Breast epithelium (tissue), 3 donors: ENCODE measurements at regions not wholly inside any gene's neighbourhood (a gene's known extent, or its start where the extent isn't known, plus 50 kb on each side); places are given as distances from the start of the nearest gene placed in this dataset.

ENCODE experiments used
- CTCF ChIP-seq, 3 donors: fragments of 450-650 bp; IDR thresholded peaks; one replicate each; pipeline ENCODE4 v1.5.1; 2016 to 2017; ENCODE audit warnings: antibody characterized with exemption in 3 of 3, mild to moderate bottlenecking in 3 of 3, moderate library complexity in 3 of 3
- POLR2A ChIP-seq: fragments of 450-650 bp; IDR thresholded peaks from one replicate; pipeline ENCODE4 v1.6.1; 2016; ENCODE audit warnings: antibody characterized with exemption, mild to moderate bottlenecking, moderate library complexity
- POLR2AphosphoS5 ChIP-seq, 3 donors: sonication (generic); formaldehyde crosslinking; IDR thresholded peaks; one replicate each; pipeline ENCODE4 v1.6.1; 2017; ENCODE audit warnings: antibody characterized with exemption in 3 of 3

DNA sequence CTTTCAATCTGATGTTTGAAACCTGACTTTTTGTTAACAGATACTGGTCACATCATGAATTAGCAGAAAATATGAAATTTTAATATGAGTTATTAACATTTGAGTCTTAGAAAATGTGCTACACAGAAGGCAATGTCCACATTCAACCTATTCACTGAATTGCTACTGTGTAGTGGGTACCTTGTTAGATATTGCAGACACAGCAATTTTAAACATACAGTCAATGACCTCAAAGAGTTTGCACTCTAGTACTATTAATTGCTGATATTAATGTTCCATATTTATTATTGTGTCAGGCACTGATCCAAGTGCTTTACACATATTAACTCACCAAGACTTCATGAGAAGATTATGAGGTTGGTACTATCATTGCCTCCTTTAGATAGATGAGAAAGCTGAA is 385.4 kb upstream of the PKDCC start:
- TF ChIP-seq CTCF (IDR thresholded peaks at IDR 0.05) (no peak), POLR2A (no peak), POLR2AphosphoS5 (IDR thresholded peaks at IDR 0.05) (no peak)
